Smooth muscle cell (in vitro differentiated cells): ENCODE measurements at regions not wholly inside any gene's neighbourhood (a gene's known extent, or its start where the extent isn't known, plus 50 kb on each side); places are given as distances from the start of the nearest gene placed in this dataset.
"Not testable (repeated sequence)": the region's sequence is repeated elsewhere in the genome, so short reads cannot be mapped to it uniquely, and the experiment has no call there.

ENCODE experiments used
- DNase-seq: peaks from one replicate; lab custom pipeline; 2025; ENCODE audit not compliant: unreplicated experiment; lab: John Stamatoyannopoulos, UW
- H2AFZ ChIP-seq: fragments of 200-600 bp; sonication (generic); 2 replicates; pipeline ENCODE4 v1.6.0; 2016; ENCODE audit warnings: antibody characterized with exemption, low read depth, mild to moderate bottlenecking
- H3F3A ChIP-seq: fragments of 200-600 bp; sonication (generic); 2 replicates; pipeline ENCODE4 v1.6.0; 2017; ENCODE audit warnings: antibody characterized with exemption, low read depth
- H3K27ac ChIP-seq: fragments of 200-600 bp; sonication (generic); 2 replicates; pipeline ENCODE4 v1.5.1; 2016; ENCODE audit warnings: low read depth, mild to moderate bottlenecking
- H3K27me3 ChIP-seq: fragments of 200-600 bp; sonication (generic); 2 replicates; pipeline ENCODE4 v1.6.1; 2016; ENCODE audit warnings: low read depth, mild to moderate bottlenecking
- H3K36me3 ChIP-seq: fragments of 200-600 bp; sonication (generic); 2 replicates; pipeline ENCODE4 v1.5.1; 2016; ENCODE audit warnings: low read depth
- H3K4me1 ChIP-seq: fragments of 200-600 bp; sonication (generic); 2 replicates; pipeline ENCODE4 v1.5.1; 2016; ENCODE audit warnings: low read depth
- H3K4me2 ChIP-seq: fragments of 200-600 bp; sonication (generic); 2 replicates; pipeline ENCODE4 v1.6.0; 2016; ENCODE audit warnings: mild to moderate bottlenecking
- H3K4me3 ChIP-seq: fragments of 200-600 bp; sonication (generic); 2 replicates; pipeline ENCODE4 v1.5.1; 2016; ENCODE audit warnings: mild to moderate bottlenecking
- H3K79me2 ChIP-seq: fragments of 200-600 bp; sonication (generic); 2 replicates; pipeline ENCODE4 v1.6.0; 2016; ENCODE audit warnings: low read depth, mild to moderate bottlenecking
- H3K9ac ChIP-seq: fragments of 200-600 bp; sonication (generic); 2 replicates; pipeline ENCODE4 v1.6.0; 2016; ENCODE audit warnings: low read depth
- H3K9me3 ChIP-seq: fragments of 200-600 bp; sonication (generic); replicated peaks from 2 replicates; pipeline ENCODE4 v1.5.1; 2016; ENCODE audit warnings: low read depth
- H4K20me1 ChIP-seq: fragments of 200-600 bp; sonication (generic); 2 replicates; pipeline ENCODE4 v1.6.0; 2016; ENCODE audit warnings: low read depth
- WGBS: methylation state at CpG from one replicate; pipeline ENCODE4 v1.1.7; 2016; ENCODE audit warnings: low lambda C conversion rate; 5-methylcytosine and 5-hydroxymethylcytosine counted together
- TF ChIP-seq, protein P1 (sequence below): fragments of 200-600 bp; sonication (generic); IDR thresholded peaks from 2 replicates; pipeline ENCODE4 v1.5.1; 2017; ENCODE audit warnings: borderline replicate concordance, mild to moderate bottlenecking, antibody characterized with exemption; ENCODE audit not compliant: insufficient read depth, poor library complexity, severe bottlenecking

DNA sequence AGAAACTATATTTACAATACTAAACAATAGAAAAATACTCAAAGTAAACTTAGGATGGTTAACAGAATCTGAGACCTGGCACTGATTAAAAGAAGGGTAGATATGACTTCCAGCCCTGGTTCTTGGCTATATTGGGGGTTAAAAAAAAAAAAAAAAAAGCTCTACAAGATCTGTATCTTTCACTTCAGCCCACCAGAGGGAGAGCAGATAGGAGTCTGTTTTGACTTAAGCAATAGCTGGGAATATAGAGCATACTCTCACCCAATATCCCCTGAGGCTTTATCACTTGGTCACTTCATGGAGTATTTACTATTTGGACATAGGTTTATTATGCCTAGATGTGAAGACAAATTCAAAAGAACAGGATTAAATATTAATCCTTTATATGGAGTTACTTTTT, 598.9 kb upstream of the LINC00305 start:
- H3K4me1 ChIP-seq = no peaks in the 10 kb centered on the region
- H3K4me2 ChIP-seq = no peak overlapping the region
- no peak overlapping the region for H3K4me3 ChIP-seq
- H4K20me1 ChIP-seq = no peaks in the 10 kb centered on the region
- no peak for DNase-seq
- H3K36me3 ChIP-seq = no peaks in the 10 kb centered on the region
- no peaks in the 10 kb centered on the region for H3K79me2 ChIP-seq
- H3K9me3 ChIP-seq = peaks cover 5% of the 10 kb centered on the region
- TF ChIP-seq, protein P1, sequence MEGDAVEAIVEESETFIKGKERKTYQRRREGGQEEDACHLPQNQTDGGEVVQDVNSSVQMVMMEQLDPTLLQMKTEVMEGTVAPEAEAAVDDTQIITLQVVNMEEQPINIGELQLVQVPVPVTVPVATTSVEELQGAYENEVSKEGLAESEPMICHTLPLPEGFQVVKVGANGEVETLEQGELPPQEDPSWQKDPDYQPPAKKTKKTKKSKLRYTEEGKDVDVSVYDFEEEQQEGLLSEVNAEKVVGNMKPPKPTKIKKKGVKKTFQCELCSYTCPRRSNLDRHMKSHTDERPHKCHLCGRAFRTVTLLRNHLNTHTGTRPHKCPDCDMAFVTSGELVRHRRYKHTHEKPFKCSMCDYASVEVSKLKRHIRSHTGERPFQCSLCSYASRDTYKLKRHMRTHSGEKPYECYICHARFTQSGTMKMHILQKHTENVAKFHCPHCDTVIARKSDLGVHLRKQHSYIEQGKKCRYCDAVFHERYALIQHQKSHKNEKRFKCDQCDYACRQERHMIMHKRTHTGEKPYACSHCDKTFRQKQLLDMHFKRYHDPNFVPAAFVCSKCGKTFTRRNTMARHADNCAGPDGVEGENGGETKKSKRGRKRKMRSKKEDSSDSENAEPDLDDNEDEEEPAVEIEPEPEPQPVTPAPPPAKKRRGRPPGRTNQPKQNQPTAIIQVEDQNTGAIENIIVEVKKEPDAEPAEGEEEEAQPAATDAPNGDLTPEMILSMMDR = no peak
- H3F3A ChIP-seq = no peaks in the 10 kb centered on the region
- H3K27ac ChIP-seq = no peak overlapping the region
- no peak overlapping the region for H2AFZ ChIP-seq
- H3K9ac ChIP-seq = no peak overlapping the region
- no peaks in the 10 kb centered on the region for H3K27me3 ChIP-seq

DNA sequence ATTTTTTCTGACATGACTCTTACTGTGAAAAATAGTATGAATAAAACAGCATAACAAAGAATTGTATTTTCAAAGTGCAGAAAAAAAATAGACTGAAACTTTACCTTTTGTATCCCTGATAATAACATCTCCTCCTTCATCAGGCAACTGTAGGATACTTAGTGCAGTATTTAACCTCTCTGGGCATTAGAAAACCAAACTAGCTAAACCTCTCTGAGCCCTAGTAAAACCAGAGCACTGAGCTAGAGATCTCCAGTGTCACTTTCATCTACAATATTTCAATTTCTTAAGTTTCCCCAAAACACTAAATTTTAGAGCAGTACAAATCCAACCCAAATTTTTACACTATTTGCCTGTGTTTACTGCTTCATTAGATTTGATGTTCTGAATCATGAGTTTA, 594.0 kb upstream of the LINC00305 start:
- no peaks in the 10 kb centered on the region for H4K20me1 ChIP-seq
- no peaks in the 10 kb centered on the region for H3K27me3 ChIP-seq
- no peak overlapping the region for H2AFZ ChIP-seq
- H3K4me1 ChIP-seq = no peaks in the 10 kb centered on the region
- no peaks in the 10 kb centered on the region for H3K79me2 ChIP-seq
- H3F3A ChIP-seq = no peaks in the 10 kb centered on the region
- H3K4me2 ChIP-seq = no peak overlapping the region
- no peak overlapping the region for H3K27ac ChIP-seq
- no peak overlapping the region for H3K9ac ChIP-seq
- no peak overlapping the region for H3K4me3 ChIP-seq
- no peak for DNase-seq
- peaks cover 5% of the 10 kb centered on the region for H3K9me3 ChIP-seq
- TF ChIP-seq, protein P1 = no peak
- H3K36me3 ChIP-seq = no peaks in the 10 kb centered on the region

DNA sequence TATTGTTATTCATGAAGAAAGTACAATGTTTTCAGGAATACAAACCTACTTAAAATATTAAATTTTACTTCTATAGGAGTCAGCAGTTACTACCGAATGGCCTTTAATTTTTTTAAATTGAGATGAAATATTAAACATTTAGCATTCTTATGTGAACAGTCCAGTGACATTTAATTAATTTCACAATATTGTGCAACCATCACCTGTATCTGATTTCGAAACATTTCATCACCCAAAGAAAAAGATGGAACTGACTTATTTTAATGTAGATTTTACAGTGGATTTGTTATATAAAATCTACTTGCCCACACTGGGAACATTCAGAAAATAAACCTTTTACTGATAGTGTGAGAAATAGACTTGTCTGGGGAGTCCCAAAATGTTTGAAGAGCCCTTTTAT, 585.2 kb upstream of the LINC00305 start:
- Histone ChIP-seq H3K9ac (no peak overlapping the region), H4K20me1 (no peaks in the 10 kb centered on the region), H3K9me3 (no peaks in the 10 kb centered on the region), H3K4me3 (no peak overlapping the region), H3F3A (no peaks in the 10 kb centered on the region), H3K4me1 (no peaks in the 10 kb centered on the region), H3K79me2 (peaks cover under 1% of the 10 kb centered on the region), H3K36me3 (no peaks in the 10 kb centered on the region), H2AFZ (no peak overlapping the region), H3K27me3 (no peaks in the 10 kb centered on the region), H3K4me2 (no peak overlapping the region), H3K27ac (no peak overlapping the region)
- TF ChIP-seq, protein P1 = no peak
- DNase-seq = no peak
- WGBS = 92% methylated on average over 2 of the region's 2 CpGs

DNA sequence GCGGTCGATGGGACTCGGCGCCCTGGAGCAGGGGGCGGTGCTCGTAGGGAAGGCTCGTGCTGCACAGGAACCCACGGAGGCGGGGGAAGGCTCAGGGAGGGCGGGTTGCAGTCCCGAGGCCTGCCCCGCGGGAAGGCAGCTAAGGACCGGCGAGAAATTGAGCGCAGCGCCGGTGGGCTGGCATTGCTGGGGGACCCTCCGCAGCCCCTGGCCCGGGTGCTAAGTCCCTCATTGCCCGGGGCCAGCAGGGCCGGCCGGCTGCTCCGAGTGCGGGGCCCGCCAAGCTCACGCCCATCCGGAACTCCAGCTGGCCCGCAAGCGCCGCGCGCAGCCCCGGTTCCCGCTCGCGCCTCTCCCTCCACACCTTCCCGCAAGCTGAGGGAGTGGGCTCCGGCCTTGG, 576.8 kb upstream of the LINC00305 start:
- H3K9me3 ChIP-seq, H3K4me1 ChIP-seq, H3K27me3 ChIP-seq, DNase-seq, H3K36me3 ChIP-seq, H3K27ac ChIP-seq, H3K9ac ChIP-seq, H3F3A ChIP-seq, H4K20me1 ChIP-seq: not testable (repeated sequence)
- Histone ChIP-seq H3K4me2 (peak overlapping the region; percentile 82), H2AFZ (peak overlapping the region; percentile 80), H3K4me3 (peak overlapping the region; percentile 63), H3K79me2 (peaks cover 16% of the 10 kb centered on the region)
- WGBS = 23% methylated on average over 3 of the region's 39 CpGs
